GM12874 (cell line): ENCODE measurements at regions not wholly inside any gene's neighbourhood (a gene's known extent, or its start where the extent isn't known, plus 50 kb on each side); places are given as distances from the start of the nearest gene placed in this dataset.

Experiments used
- TF ChIP-seq, protein P1 (sequence below): IDR thresholded peaks from 2 replicates; pipeline ENCODE4 v1.5.1; 2011; ENCODE audit warnings: low read depth, mild to moderate bottlenecking, control low read depth, low read length, moderate library complexity; ENCODE audit not compliant: insufficient read depth

DNA sequence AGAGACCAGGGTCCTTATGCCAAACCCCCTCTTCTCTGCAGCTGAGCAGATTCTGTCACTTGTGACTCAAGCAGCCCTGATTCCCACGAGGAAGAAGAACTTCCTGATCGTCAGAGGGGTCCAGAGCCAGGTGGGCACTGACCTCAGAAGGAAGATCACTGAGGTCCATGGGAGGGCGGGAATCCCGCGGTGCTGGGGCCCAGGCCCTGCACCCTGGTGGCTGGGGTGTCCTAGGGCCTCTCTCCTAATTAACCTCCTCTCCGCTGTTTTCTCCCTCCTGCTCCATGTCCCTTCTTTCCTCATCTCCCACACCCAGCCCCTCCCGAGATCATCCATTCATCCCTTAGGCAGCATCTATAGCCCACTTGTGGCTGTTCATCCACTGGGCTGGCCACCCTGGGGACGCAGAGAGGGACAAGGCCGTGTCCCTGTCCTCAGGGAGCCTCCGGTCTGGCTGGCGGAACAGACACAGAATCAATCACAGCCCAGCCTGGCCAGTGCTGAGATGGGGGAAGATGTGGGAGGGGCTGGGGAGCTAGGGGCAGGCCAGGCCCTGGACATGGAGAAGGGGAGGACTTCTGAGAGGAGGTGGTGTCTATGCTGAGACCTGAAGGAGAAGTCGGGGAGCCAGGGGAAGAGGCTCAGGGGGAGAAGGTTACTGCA is 638.3 kb downstream of the MATN1 start:
- TF ChIP-seq, protein P1, sequence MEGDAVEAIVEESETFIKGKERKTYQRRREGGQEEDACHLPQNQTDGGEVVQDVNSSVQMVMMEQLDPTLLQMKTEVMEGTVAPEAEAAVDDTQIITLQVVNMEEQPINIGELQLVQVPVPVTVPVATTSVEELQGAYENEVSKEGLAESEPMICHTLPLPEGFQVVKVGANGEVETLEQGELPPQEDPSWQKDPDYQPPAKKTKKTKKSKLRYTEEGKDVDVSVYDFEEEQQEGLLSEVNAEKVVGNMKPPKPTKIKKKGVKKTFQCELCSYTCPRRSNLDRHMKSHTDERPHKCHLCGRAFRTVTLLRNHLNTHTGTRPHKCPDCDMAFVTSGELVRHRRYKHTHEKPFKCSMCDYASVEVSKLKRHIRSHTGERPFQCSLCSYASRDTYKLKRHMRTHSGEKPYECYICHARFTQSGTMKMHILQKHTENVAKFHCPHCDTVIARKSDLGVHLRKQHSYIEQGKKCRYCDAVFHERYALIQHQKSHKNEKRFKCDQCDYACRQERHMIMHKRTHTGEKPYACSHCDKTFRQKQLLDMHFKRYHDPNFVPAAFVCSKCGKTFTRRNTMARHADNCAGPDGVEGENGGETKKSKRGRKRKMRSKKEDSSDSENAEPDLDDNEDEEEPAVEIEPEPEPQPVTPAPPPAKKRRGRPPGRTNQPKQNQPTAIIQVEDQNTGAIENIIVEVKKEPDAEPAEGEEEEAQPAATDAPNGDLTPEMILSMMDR: no peak

DNA sequence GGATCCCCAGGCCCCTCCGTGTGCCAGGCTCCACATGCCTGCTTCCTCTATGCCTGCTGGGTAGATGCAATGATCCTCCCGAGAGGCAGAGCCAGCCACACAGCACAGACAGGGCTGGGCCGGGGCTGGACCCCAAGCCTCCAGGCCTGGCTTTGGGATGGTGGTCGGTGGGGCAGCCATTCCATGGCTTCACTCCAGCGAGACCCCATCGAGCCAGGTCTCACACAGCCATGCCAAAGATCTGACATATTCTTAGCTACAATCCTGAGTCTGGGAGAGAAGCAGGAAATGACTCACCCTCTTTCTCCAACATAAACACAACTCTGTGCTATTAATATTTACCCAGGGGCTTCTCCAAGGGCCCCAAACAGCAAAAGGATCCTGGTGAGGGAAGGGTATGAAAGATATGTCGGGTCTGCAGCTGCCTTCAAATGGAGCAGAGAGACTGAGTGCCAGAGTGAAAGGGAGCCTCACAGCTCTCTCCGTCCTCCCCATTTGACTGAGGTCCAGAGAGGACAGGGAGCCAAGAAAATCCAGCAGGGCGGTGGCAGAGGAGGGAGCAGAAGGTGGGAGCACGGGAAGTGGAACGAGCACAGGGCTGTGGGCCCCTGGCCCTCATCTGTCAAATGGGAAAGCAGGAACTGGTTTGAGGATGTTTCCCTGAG is 639.5 kb downstream of the MATN1 start:
- TF ChIP-seq, protein P1: no peak

DNA sequence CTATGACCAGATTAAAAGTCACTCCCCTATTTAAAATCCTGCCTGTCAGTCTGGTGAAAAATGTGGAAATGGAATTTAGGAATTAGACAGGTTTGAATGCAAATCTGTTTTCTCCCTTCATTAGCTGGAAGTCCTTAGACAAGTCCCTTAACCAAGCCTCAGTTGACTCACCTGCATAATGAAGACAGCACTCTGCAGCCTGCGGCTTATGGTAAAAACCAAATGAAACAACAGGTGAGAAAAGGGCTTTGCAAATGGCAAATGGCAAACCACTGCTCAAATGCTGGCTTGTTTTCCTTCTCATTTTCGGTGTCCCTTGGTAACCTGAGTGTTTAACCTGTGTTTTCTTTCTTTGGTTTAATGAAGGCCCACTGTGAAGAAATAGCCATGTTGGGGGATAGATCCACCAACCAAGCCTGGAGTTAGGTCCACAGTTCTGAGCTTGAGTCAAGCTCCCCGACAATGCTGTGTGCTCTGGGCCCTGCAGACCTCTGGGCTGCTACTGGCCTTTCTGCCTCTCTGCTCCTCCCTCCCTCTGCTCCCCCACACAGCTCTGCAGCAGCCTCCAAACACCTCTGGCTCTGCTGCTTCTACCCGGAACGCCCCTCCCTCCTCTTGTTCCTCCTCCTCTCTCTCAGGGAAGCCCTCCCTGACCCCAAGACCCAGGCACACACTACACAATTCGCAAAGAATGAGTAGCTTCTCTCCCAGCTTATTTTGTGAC is 641.8 kb downstream of the MATN1 start:
- TF ChIP-seq, protein P1: no peak

DNA sequence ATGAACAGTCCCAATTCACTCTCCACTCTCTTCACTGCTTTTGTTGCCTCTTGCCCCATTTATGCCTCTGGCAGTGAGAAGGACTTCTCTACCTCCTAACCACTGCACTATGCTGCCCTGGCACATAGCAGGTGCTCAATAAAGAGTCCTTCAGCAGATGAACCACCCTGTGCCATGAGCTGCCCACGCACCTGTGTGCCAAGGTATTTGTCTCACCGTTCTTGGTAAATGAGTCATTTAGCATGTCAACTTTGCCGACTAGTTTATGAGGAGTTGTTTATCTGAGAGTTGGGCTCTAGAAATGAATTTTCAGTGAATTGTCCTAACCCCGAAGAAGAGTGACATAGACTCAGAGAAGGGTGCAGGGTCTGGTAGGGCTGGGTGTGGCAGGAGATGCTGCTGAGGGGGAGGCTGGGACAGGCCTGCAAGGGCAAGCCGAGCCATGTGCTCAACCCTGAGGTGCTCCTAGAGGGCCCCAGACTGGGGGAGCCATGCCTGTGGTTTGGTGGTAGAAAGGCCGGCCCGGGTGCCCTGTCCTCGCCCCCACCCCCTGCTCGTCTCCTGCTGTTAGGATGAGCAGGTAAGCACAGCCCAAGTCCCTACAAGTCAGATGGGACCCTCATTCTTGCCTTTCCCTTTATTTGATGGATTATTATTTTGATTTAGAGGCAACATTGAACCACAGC is 654.5 kb downstream of the MATN1 start:
- TF ChIP-seq, protein P1: no peak

DNA sequence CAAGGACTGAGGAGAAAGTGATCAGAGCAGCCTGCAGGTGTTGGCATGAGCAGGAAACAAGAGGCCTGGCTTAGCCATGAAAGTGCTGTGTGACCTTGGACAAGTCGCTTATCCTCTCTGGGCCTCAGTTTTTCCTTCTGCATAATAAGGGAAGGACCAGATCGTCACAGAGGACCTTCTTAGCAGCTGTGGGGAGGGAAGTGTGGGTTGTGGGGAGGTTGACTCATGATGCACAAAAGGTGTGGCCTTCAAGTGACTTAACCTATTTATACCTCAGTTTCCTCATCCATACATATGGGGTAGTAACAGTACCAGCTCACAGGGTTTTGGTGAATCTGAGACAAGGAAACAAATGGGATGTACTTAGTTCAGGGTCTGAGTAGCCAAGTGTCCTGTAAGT is 658.8 kb downstream of the MATN1 start:
- TF ChIP-seq, protein P1: no peak

DNA sequence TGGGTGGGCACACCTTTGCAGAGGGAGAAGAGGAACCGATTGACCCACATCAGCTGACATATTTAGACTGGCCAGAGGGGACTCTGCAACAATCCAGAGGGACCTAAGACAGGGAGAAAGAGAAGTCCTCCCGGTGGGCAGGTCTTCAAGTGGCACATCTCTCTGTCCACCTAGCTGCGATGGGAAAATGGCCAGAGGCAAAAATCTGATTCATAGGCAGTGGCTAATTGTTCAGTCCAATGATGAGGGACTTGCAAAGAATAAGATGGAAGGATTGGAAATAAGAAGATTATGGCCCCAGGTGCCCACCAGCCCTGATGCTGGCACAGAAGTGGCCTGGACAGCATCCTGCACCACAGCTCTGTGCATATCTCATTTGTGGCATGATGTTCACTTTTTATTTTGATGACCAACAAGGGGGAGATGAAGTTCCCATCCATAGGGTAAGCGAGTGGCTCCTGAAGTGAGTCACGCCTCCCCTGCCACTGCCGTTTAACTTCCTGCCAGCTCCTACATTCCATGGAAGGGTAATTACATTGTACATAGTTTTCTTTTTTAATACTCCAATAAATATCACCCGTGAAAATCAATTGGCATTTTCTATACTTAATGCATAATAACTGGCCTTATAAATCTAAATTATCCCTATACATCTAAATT is 659.6 kb downstream of the MATN1 start:
- TF ChIP-seq, protein P1: no peak
